CD4-positive, alpha-beta T cell treated with Interferon gamma for 1 hour (primary cell): ENCODE measurements at regions not wholly inside any gene's neighbourhood (a gene's known extent, or its start where the extent isn't known, plus 50 kb on each side); places are given as distances from the start of the nearest gene placed in this dataset.
"Not testable (repeated sequence)": the region's sequence is repeated elsewhere in the genome, so short reads cannot be mapped to it uniquely, and the experiment has no call there.

ENCODE experiments used
- DNase-seq: peaks from one replicate; pipeline ENCODE4 v3.0.0-alpha.2; 2020

DNA sequence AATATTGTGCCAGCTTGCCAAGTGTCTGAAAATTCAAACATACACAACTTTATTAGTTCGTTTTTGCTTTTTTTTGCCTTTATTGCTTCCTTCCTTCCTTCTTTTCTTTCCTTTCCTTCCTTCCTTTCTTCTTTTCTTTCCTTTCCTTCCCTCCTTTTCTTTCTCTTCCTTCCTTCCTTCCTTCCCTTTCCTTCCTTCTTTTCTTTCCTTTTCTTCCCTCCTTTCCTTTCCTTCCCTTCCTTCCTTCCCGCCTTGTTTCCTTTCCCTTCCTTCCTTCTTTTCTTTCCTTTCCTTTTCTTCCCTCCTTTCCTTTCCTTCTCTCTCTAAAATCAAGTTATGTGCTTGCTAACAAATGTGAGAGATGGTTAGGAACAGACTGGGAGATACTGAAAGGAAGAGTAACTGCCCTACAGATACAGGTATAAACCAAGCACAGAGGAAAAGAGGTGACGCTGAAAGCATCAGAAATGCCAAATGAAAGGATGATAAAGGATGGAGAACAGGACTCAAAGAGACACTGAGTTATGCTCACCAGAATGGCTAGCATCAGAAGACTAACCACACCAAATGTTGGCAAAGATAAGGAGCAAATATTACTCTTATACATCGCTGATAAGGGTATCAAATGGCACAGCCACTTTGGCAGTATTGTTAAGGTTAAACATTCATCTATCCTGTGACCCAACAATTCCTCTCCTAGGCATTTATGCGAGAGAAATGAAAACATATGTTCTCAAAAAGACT lies 151.6 kb downstream of the MREG start:
- DNase-seq: no peak

GRCh38 chr2:215856080-215856479 lies 157.3 kb downstream of the MREG start:
- no peak for DNase-seq

GRCh38 chr2:215855308-215855707 lies 158.0 kb downstream of the MREG start:
- not testable (repeated sequence) for DNase-seq

GRCh38 chr2:215854008-215854407 lies 159.3 kb downstream of the MREG start:
- DNase-seq: no peak

GRCh38 chr2:215851696-215852095 lies 161.7 kb downstream of the MREG start:
- no peak for DNase-seq

GRCh38 chr2:215851082-215851481 lies 162.3 kb downstream of the MREG start:
- DNase-seq: no peak

DNA sequence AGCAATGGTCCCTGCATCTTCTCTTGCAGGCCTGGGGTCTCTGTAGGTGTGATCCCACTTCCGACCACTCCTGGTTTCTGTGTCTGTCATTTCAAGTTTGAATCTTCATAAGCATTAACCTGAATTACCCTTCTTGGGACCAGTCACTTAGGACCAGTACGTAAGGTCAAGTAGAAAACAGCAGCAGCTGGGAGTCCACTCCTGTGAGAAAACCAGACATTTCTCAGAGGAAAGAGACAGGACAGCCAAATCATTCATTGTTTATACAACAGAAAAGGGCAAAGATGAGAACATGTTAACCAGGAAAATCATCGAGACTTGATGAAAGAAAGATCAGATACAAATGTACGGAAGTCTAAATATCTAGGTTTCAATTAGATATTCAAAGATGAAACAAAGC lies 163.0 kb downstream of the MREG start:
- DNase-seq: no peak

- DNase-seq: no peak
Measured at GRCh38 chr2:215849771-215850170, 163.6 kb downstream of the MREG start.

GRCh38 chr2:215848698-215849097 lies 164.7 kb downstream of the MREG start:
- DNase-seq: no peak

DNA sequence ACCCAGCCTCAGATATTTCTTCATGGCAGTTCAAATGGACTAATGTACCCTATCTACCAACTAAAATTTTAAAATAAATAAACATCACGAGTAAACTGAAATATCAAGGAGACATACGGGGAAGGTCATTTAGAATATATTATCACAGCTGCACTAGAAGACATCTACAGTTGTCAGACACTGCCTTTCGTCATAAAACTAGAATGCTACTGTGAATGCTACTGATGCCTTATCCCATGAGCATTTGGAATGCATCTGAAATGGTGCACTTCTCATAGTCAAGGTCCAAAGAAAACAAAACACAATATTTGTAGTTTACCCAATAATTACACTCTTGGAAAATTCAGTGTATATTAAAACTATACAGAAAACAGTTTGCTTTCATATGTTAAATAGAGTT lies 165.2 kb downstream of the MREG start:
- no peak for DNase-seq

DNA sequence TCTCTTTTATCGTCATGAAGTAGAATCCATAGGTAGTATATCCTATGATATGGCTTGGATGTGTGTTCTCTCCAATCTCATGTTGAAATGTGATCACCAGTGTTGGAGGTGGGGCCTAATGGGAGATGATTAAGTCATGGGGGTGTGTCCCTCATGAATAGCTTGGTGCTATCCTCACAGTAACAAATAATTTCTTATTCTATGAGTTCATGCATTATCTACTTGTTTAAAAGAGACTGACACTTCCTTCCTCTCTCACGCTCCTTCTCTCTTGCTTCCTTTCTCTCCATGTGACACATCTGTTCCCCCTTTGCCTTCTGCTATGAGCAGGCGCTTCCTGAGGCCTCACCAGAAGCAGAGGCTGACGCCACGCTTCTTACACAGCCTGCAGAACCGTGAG lies 165.6 kb downstream of the MREG start:
- DNase-seq: no peak

GRCh38 chr2:215847056-215847455 lies 166.3 kb downstream of the MREG start:
- DNase-seq: no peak

GRCh38 chr2:215845839-215846586 lies 167.3 kb downstream of the MREG start:
- DNase-seq: no peak

DNA sequence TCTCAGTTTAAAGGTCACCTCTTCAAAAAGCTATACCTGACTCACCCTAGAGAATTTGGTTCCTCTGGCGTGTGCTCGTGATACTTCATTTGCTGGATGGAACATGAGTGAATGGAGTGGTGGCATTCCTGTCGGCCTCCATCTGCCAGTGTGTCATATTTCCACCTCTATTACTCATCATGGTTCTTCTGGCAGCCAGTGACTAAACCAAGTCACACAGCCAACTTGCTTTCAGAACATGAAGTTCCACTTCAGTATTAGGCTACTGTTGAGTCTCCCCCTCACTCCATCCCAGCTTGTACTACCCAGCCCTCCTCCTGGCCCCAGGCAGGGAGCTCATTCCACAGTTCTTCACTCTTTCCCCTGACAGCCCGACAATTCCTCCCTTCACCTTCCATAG lies 169.8 kb downstream of the MREG start:
- no peak for DNase-seq

- no peak for DNase-seq
Measured at GRCh38 chr2:215841175-215841816, 172.1 kb downstream of the MREG start.

DNA sequence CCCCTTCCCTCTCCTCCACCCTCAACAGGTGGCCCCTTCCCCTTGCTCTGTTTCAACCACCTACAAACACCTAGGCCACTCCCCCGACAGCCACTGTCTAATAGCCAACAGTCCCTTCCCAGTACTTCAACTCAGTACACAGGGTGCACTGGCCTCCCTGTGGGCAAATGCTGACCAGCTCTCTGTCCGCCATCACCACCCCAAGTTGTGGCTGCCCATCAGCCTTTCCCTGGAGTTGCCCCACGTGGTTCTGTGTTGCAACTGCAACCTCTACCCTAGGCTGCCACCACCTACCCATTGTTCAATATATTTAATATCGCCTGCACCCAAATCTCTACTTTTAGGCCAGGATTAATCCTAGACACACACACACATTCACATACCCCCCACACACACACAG lies 173.5 kb downstream of the MREG start:
- no peak for DNase-seq

- DNase-seq: no peak
Measured at GRCh38 chr2:215839309-215839708, 174.0 kb downstream of the MREG start.

DNA sequence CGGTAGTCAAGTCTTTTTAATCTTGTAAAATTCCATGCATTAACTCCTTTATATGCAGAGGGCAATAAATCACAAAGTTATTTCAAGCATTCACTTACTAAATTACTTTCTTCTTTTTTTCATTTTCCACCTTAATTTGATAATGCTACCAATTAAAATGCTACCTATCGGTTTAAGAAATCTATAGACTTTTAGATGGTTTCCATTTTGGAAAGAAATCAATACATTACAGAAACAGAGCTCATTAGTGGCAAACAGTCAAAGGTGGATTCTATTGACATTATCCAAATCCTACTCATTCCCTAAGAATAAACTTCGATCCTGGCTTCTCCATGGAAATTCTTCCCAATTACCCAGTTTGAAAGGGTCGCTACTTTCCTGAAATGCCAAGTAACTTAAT lies 176.5 kb downstream of the MREG start:
- no peak for DNase-seq

- DNase-seq: no peak
Measured at GRCh38 chr2:215835657-215836056, 177.7 kb downstream of the MREG start.

DNA sequence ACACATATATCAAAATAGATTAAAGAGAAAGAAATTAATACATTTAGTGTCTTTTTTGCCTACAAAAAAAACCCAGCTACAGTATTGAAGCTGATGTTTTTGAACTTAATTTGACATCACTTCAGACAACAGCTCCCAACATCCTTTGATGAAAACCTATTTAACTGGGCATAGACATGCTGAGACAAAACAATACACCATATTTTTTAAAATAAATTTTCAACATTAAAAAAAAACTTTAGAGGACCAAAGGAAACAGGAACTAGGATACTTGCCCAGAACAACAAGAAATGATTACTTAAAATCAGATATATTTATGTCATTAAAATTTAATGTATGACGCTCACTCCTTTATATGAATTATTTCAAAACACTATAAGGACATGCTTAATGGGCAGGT lies 178.1 kb downstream of the MREG start:
- DNase-seq: no peak

GRCh38 chr2:215833531-215834162 lies 179.7 kb downstream of the MREG start:
- no peak for DNase-seq

DNA sequence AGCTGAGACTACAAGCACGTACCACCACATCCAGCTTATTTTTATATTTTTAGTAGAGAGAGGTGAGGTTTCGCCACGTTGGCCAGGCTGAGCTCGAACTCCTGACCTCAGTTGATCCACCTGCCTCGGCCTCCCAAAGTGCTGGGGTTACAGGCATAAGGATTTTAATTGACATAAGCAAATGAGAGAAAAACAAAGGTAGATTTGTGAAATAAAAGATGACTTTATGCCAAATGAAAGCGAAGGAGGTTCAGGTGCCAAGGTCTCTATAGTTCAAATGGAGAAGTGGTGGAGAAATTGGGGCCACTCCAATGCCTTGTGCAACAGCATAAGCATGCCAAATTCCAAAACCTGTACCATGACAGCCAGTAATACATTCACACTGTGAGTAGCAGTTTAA lies 180.6 kb downstream of the MREG start:
- DNase-seq: no peak

GRCh38 chr2:215831296-215831913 lies 181.9 kb downstream of the MREG start:
- DNase-seq: no peak
